ENCODE measurements at regions not wholly inside any gene's neighbourhood (a gene's known extent, or its start where the extent isn't known, plus 50 kb on each side); places are given as distances from the start of the nearest gene placed in this dataset.

DNA sequence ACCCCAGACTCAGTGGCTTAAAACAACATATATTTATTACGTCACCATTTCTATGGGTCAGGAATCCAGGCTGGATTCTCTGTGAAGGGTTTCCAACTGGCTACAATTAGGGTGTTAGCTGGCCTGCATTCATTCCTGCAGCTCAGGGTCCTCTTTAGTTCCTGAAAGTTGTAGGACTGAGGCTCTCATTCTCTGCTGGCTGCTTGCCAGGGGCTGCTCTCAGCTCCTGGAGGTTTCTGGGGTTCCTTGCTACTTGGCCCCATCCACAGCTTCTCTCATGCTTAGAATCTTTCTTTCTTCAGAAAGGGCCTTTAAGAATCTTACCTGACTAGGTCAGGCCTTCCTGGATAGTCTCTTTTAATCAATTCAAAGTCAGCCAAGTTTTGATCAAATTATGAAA, 424.6 kb downstream of the GADD45G start:
- TF ChIP-seq YY1 (IDR thresholded peaks at IDR 0.05; ENCODE audit: insufficient read depth, insufficient read length) (no peak), ZNF274 (IDR thresholded peaks at IDR 0.05; ENCODE audit: low read depth, low read length) (no peak), SUZ12 (IDR thresholded peaks at IDR 0.05; ENCODE audit: extremely low read depth, insufficient read depth, insufficient read length) (no peak)
